T-helper 17 cell (primary cell): ENCODE measurements at regions not wholly inside any gene's neighbourhood (a gene's known extent, or its start where the extent isn't known, plus 50 kb on each side); places are given as distances from the start of the nearest gene placed in this dataset.

Experiments
- ATAC-seq: fragments of 150-1000 bp; cut with Tn5 transposase; 2 replicates; pipeline ENCODE4 v1.10.0; 2021; ENCODE audit warnings: mild to moderate bottlenecking, moderate library complexity
- DNase-seq, 3 donors: peaks; one replicate each; pipeline versions ENCODE4 v3.0.0 to v3.0.0-alpha.2; 2020 to 2021
- H3K9me3 ChIP-seq: one replicate; pipeline ENCODE4 v1.7.0; 2013; ENCODE audit warnings: low read length, mild to moderate bottlenecking; ENCODE audit not compliant: control insufficient read depth, poor library complexity, severe bottlenecking
- H3K27ac Mint-ChIP-seq: one replicate; pipeline ENCODE4 v1.8.0; 2022; ENCODE audit warnings: mild to moderate bottlenecking, moderate library complexity, mixed read lengths
- H3K27me3 Mint-ChIP-seq: one replicate; pipeline ENCODE4 v1.8.0; 2022; ENCODE audit warnings: mixed read lengths
- H3K36me3 Mint-ChIP-seq: one replicate; pipeline ENCODE4 v1.8.0; 2022; ENCODE audit warnings: low read depth, mixed read lengths
- H3K4me1 Mint-ChIP-seq: one replicate; pipeline ENCODE4 v1.8.0; 2022; ENCODE audit warnings: mild to moderate bottlenecking, mixed read lengths
- H3K4me3 Mint-ChIP-seq: one replicate; pipeline ENCODE4 v1.8.0; 2022; ENCODE audit warnings: mild to moderate bottlenecking, moderate library complexity, mixed read lengths

DNA sequence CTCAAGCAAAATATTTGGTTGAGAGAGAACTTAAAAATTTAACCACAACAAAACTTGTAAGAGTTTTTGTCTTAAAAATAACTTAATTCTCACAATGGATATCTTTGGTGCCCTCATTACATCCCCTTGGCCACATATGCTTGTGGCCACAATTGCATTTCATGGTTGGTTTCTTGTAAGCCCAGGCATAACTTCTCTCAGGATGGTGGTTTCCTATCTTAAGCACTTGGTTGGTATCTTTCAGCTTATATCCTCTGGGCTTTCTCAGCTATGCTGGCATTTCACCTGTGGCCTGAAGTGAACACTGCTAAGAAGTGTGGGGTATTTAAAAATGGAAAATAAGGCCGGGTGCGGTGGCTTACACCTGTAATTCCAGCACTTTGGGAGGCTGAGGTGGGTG, 212.4 kb upstream of the MEF2C start:
- ATAC-seq = no peak
- H3K4me3 Mint-ChIP-seq = no peak overlapping the region

GRCh38 chr5:89090037-89090436, 207.1 kb upstream of the MEF2C start:
- ATAC-seq = no peak
- Mint-ChIP-seq H3K4me1 (no peaks in the 10 kb centered on the region), H3K27me3 (no peaks in the 10 kb centered on the region), H3K36me3 (no peaks in the 10 kb centered on the region), H3K27ac (no peak overlapping the region), H3K4me3 (no peak overlapping the region)
- no peaks in the 10 kb centered on the region for H3K9me3 ChIP-seq
- no peak for DNase-seq

More for the DNA sequence above, 212.4 kb upstream of the MEF2C start:
- H3K36me3 Mint-ChIP-seq = no peaks in the 10 kb centered on the region
- H3K27ac Mint-ChIP-seq = no peak overlapping the region
- no peaks in the 10 kb centered on the region for H3K4me1 Mint-ChIP-seq
- DNase-seq = no peak
- no peaks in the 10 kb centered on the region for H3K27me3 Mint-ChIP-seq
- H3K9me3 ChIP-seq = no peaks in the 10 kb centered on the region

DNA sequence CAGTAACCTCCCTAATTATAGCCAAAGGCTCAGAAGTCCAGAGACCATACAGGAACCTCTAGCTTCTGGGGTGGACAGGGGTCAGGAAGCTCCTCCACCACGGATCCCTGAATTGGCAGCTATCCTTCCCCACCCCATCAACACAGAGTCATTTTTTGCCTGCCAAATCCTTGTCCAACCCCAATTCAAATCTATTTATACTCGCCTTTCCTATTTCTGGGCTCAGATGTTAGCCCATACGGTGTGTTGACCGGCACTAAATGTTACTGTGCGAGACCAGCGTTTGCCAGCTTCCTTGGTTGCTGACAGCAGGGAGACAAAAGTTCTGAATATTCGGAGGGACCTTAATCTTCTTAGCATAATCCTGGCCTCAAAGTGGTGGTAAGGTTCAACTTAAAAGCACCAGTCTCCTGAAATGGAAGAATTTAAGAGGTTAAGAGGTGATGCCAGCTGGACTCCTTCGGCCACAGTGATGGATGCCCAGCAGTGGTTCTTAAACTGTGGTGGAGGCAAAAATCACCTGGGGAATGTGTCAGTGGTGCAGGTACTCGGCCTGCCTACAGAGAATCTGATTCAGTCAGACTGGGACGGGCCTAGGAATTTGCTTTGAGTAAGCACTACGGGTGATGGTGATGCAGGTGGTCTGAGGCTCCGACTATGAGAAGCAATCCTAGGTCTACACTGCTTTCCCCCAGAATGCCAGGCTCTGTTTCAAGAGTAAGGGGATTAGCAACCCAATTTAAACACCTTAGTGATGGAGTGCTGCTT, 204.8 kb upstream of the MEF2C start:
- DNase-seq (no peak), ATAC-seq (no peak)
- Mint-ChIP-seq H3K36me3 (no peaks in the 10 kb centered on the region), H3K4me3 (no peak overlapping the region), H3K4me1 (no peaks in the 10 kb centered on the region), H3K27ac (no peak overlapping the region), H3K27me3 (no peaks in the 10 kb centered on the region)
- no peaks in the 10 kb centered on the region for H3K9me3 ChIP-seq

DNA sequence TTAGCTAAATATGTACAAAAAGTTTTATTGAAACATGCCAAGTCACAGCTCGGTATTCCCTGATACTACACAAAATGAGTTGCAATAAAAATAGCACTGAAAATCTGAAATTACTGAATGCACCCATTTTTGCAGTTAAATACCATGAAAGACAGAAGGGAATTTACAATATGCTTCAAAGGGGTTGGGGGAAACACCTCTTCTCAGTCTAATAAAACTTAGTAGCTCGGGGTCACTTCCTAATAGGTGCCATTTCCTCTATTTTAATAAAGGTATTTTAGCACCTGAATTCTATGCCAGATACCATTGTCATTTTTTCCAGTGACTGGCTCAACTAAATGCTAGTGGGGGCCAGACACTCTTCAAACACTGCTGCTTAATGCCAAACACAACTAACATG, 204.1 kb upstream of the MEF2C start:
- no peak for ATAC-seq
- Mint-ChIP-seq H3K4me3 (no peak overlapping the region), H3K27me3 (no peaks in the 10 kb centered on the region), H3K4me1 (no peaks in the 10 kb centered on the region), H3K36me3 (no peaks in the 10 kb centered on the region), H3K27ac (no peak overlapping the region)
- H3K9me3 ChIP-seq = no peaks in the 10 kb centered on the region
- DNase-seq = no peak

DNA sequence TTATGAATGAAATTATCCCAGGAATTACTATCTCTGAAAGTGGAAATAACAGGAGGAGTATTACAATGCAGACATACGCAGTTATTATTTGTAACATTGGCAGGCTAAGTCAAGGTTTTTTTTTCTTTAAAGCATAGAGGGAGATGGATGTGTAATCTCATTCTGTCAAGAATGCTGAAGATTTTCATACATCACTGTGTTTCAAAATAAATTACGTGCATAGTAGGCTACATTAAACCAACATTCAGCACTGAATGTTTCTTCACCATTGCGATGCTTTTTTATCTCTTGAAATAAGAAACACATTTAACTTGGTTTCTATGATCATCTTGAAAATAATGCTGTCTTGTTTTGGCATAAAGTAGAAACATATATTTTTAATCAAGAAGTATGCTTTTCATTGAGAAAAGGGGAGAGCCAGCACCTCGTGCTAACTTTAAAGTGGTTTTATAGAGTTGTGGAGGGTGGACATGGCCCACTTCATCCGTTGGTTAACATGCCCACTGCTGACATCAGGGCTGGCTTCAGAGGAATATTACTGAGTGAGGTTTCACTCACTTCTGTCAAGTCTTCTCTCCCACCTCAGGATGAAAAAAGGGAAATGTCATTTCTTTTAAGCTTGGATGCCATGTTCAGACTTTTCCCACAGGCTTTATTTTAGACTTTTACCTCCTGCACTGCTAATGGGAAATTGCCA, 203.6 kb upstream of the MEF2C start:
- ATAC-seq = no peak
- H3K4me3 Mint-ChIP-seq = no peak overlapping the region
- no peak overlapping the region for H3K27ac Mint-ChIP-seq
- no peak for DNase-seq
- no peaks in the 10 kb centered on the region for H3K36me3 Mint-ChIP-seq
- no peaks in the 10 kb centered on the region for H3K9me3 ChIP-seq
- no peaks in the 10 kb centered on the region for H3K4me1 Mint-ChIP-seq
- H3K27me3 Mint-ChIP-seq = no peaks in the 10 kb centered on the region

DNA sequence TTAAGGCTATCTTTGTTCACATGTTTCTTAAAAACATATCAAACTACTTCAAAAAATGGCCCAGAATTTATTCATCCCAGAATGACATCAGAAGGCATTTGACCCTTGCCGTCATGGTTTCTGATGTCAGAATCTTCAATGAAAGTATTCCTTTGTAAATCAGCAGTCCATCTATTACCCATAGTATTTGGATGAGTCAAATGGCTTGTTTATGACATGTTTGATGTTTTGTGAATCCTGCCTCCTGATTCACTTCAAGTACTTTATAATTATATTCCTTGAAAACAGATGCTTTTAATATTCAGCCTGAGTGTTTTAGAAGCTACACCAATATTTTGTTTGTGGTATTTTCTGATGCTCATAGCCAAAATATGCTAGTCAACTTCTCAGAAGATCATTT, 200.8 kb upstream of the MEF2C start:
- no peak overlapping the region for H3K27ac Mint-ChIP-seq
- DNase-seq = no peak
- ATAC-seq = no peak
- no peaks in the 10 kb centered on the region for H3K9me3 ChIP-seq
- no peaks in the 10 kb centered on the region for H3K4me1 Mint-ChIP-seq
- no peaks in the 10 kb centered on the region for H3K27me3 Mint-ChIP-seq
- H3K36me3 Mint-ChIP-seq = no peaks in the 10 kb centered on the region
- no peak overlapping the region for H3K4me3 Mint-ChIP-seq

- no peak overlapping the region for H3K27ac Mint-ChIP-seq
- ATAC-seq = no peak
These were observed 198.4 kb upstream of the MEF2C start for GRCh38 chr5:89081360-89081759.

GRCh38 chr5:89080467-89081116, 197.6 kb upstream of the MEF2C start:
- H3K36me3 Mint-ChIP-seq = no peaks in the 10 kb centered on the region
- no peak for DNase-seq
- no peaks in the 10 kb centered on the region for H3K27me3 Mint-ChIP-seq
- H3K9me3 ChIP-seq = no peaks in the 10 kb centered on the region
- no peaks in the 10 kb centered on the region for H3K4me1 Mint-ChIP-seq
- H3K27ac Mint-ChIP-seq = no peak overlapping the region
- no peak for ATAC-seq
- no peak overlapping the region for H3K4me3 Mint-ChIP-seq

More at GRCh38 chr5:89081360-89081759, 198.4 kb upstream of the MEF2C start:
- Mint-ChIP-seq H3K4me3 (no peak overlapping the region), H3K4me1 (no peaks in the 10 kb centered on the region), H3K27me3 (no peaks in the 10 kb centered on the region), H3K36me3 (no peaks in the 10 kb centered on the region)
- H3K9me3 ChIP-seq = no peaks in the 10 kb centered on the region
- no peak for DNase-seq

DNA sequence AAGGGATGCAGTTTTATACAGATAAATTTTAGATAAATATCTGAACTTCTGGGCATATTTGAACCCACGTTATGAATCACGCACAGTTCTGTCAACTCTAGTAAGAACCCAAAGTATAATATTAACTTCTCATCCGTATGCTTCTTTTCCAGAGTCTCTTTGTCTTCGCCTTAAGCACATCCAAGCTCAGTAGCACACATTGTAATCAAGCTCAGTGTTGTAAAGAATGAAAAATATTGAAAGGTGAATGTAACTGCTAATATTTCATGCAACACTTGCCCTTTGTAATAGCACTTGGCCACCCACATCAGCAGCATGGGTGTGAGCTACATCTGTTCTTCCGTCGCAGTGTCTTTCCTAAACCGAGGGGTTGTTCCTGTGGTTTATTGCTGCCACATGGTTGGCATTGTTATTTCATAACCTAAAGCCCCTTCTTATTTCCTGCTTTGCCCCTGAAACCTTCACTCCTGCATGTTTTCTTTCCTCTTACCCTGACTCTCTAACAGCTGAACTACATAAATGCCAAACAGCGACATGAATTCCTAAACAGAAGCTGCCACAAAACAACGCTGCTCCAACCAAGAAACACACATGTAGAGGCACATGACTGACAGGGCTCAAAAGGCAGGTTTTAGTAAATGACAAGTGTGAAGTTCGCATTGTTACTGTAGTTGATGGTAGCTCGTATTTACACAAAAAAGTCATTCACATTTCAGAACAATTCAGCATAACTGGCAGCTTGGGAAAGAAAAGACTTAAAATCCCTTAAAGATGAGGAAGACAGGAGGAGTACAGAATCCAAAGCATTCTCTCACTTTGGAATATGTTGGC, 190.1 kb upstream of the MEF2C start:
- H3K4me1 Mint-ChIP-seq = no peaks in the 10 kb centered on the region
- ATAC-seq = no peak
- no peak overlapping the region for H3K4me3 Mint-ChIP-seq

DNA sequence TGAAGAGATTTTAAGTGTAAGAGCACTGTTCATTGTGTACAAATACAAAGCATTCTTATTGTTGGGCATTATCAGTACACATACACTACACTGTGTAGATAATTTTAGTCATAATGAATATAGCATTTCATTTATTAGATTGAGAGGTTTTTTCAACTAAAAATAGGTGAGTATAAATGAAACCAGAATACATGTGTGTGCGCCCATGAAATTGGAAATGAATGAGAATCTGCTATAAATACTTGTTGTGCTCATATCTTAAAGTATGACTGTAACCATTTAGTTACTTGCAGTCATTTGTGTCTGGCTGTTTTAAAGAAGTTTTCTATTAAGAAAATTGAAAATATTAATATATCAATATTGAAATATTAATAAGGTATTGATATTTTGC, 189.0 kb upstream of the MEF2C start:
- H3K27ac Mint-ChIP-seq = no peak overlapping the region
- DNase-seq = no peak
- no peaks in the 10 kb centered on the region for H3K4me1 Mint-ChIP-seq
- no peaks in the 10 kb centered on the region for H3K36me3 Mint-ChIP-seq
- ATAC-seq = no peak
- H3K9me3 ChIP-seq = no peaks in the 10 kb centered on the region
- no peaks in the 10 kb centered on the region for H3K27me3 Mint-ChIP-seq
- no peak overlapping the region for H3K4me3 Mint-ChIP-seq

More for the DNA sequence above, 190.1 kb upstream of the MEF2C start:
- Mint-ChIP-seq H3K36me3 (no peaks in the 10 kb centered on the region), H3K27ac (no peak overlapping the region), H3K27me3 (no peaks in the 10 kb centered on the region)
- no peaks in the 10 kb centered on the region for H3K9me3 ChIP-seq
- DNase-seq = no peak

DNA sequence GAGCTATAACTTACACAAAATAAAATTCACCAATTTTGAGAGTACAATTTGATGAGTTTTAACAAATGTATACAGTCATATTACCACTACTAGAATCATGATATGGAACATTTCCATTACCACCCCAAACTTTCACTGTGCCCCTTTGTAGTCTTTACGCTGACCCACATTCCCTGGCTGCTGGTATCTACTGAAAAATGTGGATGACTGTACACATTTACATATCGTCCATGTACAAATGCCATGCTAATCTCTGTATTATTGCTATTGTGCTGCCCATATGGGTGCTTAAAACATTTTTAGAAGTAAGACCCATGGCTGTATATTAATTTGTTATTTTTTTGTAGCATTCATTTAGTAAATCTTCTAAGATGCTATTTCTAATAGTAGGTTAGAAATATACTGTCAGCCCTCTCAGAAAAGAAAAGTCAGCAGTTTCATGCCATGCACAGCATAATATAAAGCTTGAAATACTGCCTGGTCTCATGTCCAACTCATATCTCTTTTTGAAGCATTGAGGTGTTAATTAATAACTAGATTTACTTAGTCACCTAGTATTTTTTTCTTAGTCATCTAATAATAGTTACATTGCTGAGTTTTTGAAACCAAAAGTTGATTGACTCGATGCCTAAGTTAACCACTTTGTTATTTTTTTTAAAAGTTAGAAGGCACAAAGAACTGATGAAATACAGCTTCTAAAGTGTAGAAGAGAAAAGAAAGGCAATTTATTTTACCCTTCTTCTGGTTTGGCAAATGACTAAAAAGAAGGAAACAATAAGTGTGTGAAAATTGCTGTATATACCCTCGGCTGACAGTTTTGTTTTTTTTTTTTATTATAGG, 188.3 kb upstream of the MEF2C start:
- no peak for ATAC-seq
- Mint-ChIP-seq H3K27me3 (no peaks in the 10 kb centered on the region), H3K4me1 (no peaks in the 10 kb centered on the region), H3K4me3 (no peak overlapping the region), H3K36me3 (no peaks in the 10 kb centered on the region), H3K27ac (no peak overlapping the region)
- no peak for DNase-seq
- no peaks in the 10 kb centered on the region for H3K9me3 ChIP-seq

DNA sequence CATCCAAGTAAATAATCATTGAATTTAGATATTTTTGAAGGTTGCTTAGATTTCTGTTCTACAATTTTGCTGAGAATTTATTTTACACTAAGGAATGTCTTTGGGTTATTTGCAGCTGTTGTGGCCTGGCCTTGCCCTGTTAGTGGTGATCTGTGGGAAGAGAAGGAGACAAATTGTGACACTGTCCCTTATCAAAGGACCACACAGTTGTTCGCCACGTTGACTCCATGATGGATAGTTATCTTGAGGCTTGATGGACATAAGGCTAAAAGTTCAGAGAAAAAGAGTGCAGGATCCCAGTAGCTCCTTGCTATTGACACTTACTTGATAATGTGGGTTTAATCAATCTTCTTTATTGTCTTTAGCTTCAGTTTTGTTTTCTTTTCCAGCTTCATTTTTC, 186.6 kb upstream of the MEF2C start:
- Mint-ChIP-seq H3K4me1 (no peaks in the 10 kb centered on the region), H3K4me3 (no peak overlapping the region), H3K27me3 (no peaks in the 10 kb centered on the region), H3K36me3 (no peaks in the 10 kb centered on the region), H3K27ac (no peak overlapping the region)
- H3K9me3 ChIP-seq = no peaks in the 10 kb centered on the region
- ATAC-seq = no peak
- DNase-seq = no peak
